ENCODE measurements at regions not wholly inside any gene's neighbourhood (a gene's known extent, or its start where the extent isn't known, plus 50 kb on each side); places are given as distances from the start of the nearest gene placed in this dataset.

DNA sequence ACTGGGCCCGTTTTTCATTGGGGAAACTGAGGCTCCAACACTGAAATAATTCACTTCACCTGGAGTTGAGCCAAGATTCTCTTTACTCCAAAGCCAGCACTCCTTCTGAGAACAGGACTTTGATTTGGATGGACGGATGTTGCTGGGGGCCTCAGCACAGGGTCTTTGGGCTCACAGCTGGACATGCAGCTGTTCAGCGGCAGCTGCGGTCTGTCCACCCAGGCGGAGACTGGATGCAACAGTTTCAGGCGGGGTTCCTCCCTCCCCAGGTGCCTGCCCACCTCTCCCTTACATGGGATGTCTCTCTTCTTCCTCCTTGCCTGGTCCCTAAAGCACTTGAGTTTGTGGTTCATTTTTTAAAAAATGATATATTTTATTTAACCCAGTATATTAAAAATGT is 219.0 kb upstream of the IRX4 start:
- ChIA-PET POLR2A (no interaction called here), CTCF (no interaction called here)
- TF ChIP-seq CTCF (IDR thresholded peaks at IDR 0.05; ENCODE audit: insufficient read depth, low read length, missing control alignments) = no peak
- no peak overlapping the region for H3K4me3 ChIP-seq (ENCODE audit: low read depth, low read length)
- DNase-seq (ENCODE audit: low read depth, low spot score) = no peak

GRCh38 chr5:2096887-2097505 is 214.3 kb upstream of the IRX4 start:
- ChIA-PET POLR2A (no interaction called here), CTCF (no interaction called here)
- H3K4me3 ChIP-seq (ENCODE audit: low read depth, low read length) = no peak overlapping the region
- no peak for DNase-seq (ENCODE audit: low read depth, low spot score)
- TF ChIP-seq CTCF (IDR thresholded peaks at IDR 0.05; ENCODE audit: insufficient read depth, low read length, missing control alignments) = no peak

DNA sequence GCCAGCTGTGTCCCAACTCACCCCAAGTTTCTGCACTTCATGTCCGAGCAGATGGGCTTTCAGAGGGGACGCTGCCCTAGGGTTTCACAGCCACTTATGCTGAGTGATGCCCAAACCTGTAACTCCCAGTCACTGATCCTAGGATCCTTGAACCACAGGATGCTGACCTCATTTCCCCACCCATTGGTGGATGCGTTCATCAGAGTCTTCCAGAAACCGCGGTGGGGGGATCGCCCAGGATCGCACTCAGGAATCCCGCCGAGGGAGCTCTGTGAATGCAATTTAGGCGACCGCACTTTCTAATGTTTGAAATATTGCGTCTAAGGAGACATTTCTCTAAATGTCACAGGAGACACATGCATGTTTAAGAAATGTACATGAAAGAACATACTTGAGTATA is 212.3 kb upstream of the IRX4 start:
- ChIA-PET POLR2A (no interaction called here), CTCF (no interaction called here)
- no peak for DNase-seq (ENCODE audit: low read depth, low spot score)
- H3K4me3 ChIP-seq (ENCODE audit: low read depth, low read length) = no peak overlapping the region
- TF ChIP-seq CTCF (IDR thresholded peaks at IDR 0.05; ENCODE audit: insufficient read depth, low read length, missing control alignments) = no peak

DNA sequence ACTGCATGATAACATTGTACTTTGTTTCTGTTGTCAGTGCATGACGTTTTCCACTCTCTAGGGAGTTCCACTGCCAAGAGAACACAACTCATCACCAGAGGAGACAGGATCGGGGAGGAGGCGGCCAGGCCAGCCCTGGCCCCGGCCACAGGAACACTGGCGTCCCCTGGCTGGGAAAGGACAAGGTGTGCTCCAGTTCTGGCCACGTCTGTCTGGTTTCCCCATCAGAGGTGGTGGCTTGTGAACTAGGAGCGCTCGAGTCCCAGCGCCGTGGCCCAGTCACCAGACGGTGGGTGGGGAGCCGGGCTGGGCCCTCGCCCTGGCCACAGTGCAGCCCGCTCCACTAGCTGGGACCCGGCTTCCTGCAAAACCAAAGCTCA is 211.9 kb upstream of the IRX4 start:
- CTCF ChIA-PET = no interaction called here
- no peak for DNase-seq (ENCODE audit: low read depth, low spot score)
- POLR2A ChIA-PET = no interaction called here
- no peak for TF ChIP-seq CTCF (IDR thresholded peaks at IDR 0.05; ENCODE audit: insufficient read depth, low read length, missing control alignments)
- no peak overlapping the region for H3K4me3 ChIP-seq (ENCODE audit: low read depth, low read length)

DNA sequence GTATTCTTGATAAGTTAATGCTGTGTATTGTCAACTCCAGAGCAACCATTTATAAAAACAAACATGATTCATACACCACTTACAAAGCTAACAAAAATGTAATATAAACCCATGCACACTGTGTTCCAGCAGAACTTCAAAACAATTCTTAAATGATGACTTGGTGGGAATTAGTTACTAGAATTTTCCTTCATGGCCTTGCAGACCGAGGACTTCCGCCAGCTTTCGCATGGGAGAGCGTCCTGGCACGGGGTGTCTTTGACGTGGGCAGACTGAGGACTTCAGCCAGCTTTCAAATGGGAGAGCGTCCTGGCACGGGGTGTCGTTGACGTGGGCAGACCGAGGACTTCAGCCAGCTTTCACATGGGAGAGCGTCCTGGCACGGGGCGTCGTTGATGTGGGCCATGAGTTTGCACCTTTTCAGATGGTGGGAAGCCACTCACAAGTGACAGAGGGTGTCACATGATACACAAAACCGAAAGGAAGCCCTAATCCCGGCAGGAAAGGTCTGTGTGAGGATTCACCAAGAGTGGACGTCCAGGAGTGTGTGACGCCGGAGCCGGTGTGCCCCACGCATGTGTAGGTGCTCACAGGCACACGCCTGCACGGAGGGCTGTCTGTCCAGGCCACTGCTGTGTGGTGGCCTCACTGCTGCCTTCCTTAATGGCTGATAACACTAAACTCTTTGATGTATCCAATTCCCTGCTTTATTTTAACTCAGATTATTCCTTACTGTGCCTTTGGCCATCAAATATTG is 211.3 kb upstream of the IRX4 start:
- no peak for DNase-seq (ENCODE audit: low read depth, low spot score)

GRCh38 chr5:2091921-2092320 is 209.2 kb upstream of the IRX4 start:
- DNase-seq (ENCODE audit: low read depth, low spot score) = no peak
- no peak overlapping the region for H3K4me3 ChIP-seq (ENCODE audit: low read depth, low read length)
- ChIA-PET CTCF (no interaction called here), POLR2A (no interaction called here)
- no peak for TF ChIP-seq CTCF (IDR thresholded peaks at IDR 0.05; ENCODE audit: insufficient read depth, low read length, missing control alignments)

More for the DNA sequence above, 211.3 kb upstream of the IRX4 start:
- no peak overlapping the region for H3K4me3 ChIP-seq (ENCODE audit: low read depth, low read length)
- ChIA-PET CTCF (no interaction called here), POLR2A (no interaction called here)
- TF ChIP-seq CTCF (IDR thresholded peaks at IDR 0.05; ENCODE audit: insufficient read depth, low read length, missing control alignments) = no peak
